ENCODE measurements at regions not wholly inside any gene's neighbourhood (a gene's known extent, or its start where the extent isn't known, plus 50 kb on each side); places are given as distances from the start of the nearest gene placed in this dataset.

DNA sequence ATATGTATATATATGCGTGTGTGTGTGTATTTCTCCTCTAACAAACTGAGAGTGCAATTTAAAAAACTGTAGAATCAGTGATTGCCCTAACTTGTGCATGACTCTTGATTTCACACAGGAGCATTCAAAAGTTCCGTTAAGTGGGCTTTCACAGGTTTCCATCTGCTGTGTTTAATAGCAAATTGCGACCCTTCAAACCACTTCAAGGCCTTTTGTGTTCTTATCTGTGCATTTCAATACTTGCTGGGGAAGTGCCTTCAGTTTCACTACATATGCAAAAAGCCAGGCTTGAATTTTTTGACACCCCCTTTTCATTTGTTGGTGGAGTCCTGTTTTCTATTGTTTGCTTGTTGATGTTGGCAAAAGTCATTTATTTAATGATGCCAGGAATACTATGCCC is 158.0 kb downstream of the TM9SF2 start:
- ChIA-PET CTCF (ENCODE audit: low intra/inter-chr PET ratio, low total read pairs) (no interaction called here), POLR2A (no interaction called here)
- H3K27me3 ChIP-seq (ENCODE audit: control insufficient read depth in 1 of 2, insufficient read depth in 2 of 2, low read length in 2 of 2), result no peaks in the 10 kb centered on the region
- no peak overlapping the region for H2AFZ ChIP-seq (ENCODE audit: low read length)
- in situ Hi-C loops (cut with HindIII; ENCODE audit: extremely low pct_ligation_motif_present, low pct_unique_long_range_greater_than_20kb) (loop anchor here (25.0 kb wide), 3 partner anchors 578 to 1453 kb away; no protein-coding TSS in a partner anchor), intact Hi-C loops (cut with micrococcal nuclease; ENCODE audit: unreplicated experiment) (loop anchor here (5.0 kb wide), 1 partner anchor 313 kb away; the partner anchor contains the start of gene ZIC5)
- 94% methylated on average over 3 of the region's 3 CpGs for WGBS (ENCODE audit: low lambda C conversion rate)
- no peaks in the 10 kb centered on the region for H4K20me1 ChIP-seq (ENCODE audit: insufficient read depth, low read length)
- H3K4me3 ChIP-seq (replicated peaks in 1 of 3; ENCODE audit: insufficient read depth in 1 of 3, low read depth in 2 of 3, low read length in 3 of 3), result no peak overlapping the region
- H3K9ac ChIP-seq (ENCODE audit: insufficient read depth, low read depth, low read length), result no peak overlapping the region
- no peaks in the 10 kb centered on the region for H3K9me3 ChIP-seq (ENCODE audit: low read length)
- no peaks in the 10 kb centered on the region for H3K79me2 ChIP-seq (ENCODE audit: insufficient read depth, low read length)
- H3K27ac ChIP-seq (ENCODE audit: extremely low read length, insufficient read depth, low read length), result no peak overlapping the region
- H3K4me1 ChIP-seq (ENCODE audit: insufficient read depth, low read length), result peaks cover 49% of the 10 kb centered on the region
- TF ChIP-seq ZNF678 (CRISPR knock-in tag; IDR thresholded peaks at IDR 0.05) (no peak), ZNF768 (CRISPR knock-in tag; IDR thresholded peaks at IDR 0.05) (no peak), YEATS4 (CRISPR knock-in tag; IDR thresholded peaks at IDR 0.05; ENCODE audit: borderline replicate concordance) (no peak), ZNF652 (CRISPR knock-in tag; IDR thresholded peaks at IDR 0.05; ENCODE audit: borderline replicate concordance, low read depth) (no peak), HNF4G (IDR thresholded peaks at IDR 0.05; ENCODE audit: borderline replicate concordance, low read depth, low read length) (no peak), HNF4G (CRISPR knock-in tag; IDR thresholded peaks at IDR 0.05; ENCODE audit: borderline replicate concordance, low read depth) (no peak), IRF2 (CRISPR knock-in tag; IDR thresholded peaks at IDR 0.05) (no peak), ZFP36L2 (CRISPR knock-in tag; IDR thresholded peaks at IDR 0.05) (no peak)
- TF ChIP-seq, protein P1, sequence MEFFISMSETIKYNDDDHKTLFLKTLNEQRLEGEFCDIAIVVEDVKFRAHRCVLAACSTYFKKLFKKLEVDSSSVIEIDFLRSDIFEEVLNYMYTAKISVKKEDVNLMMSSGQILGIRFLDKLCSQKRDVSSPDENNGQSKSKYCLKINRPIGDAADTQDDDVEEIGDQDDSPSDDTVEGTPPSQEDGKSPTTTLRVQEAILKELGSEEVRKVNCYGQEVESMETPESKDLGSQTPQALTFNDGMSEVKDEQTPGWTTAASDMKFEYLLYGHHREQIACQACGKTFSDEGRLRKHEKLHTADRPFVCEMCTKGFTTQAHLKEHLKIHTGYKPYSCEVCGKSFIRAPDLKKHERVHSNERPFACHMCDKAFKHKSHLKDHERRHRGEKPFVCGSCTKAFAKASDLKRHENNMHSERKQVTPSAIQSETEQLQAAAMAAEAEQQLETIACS (CRISPR knock-in tag; IDR thresholded peaks at IDR 0.05), result no peak
- DNase-seq (ENCODE audit: low spot score) (no peak), FAIRE-seq (no peak), ATAC-seq (no peak)
- H3K36me3 ChIP-seq (replicated peaks in 1 of 2; ENCODE audit: control insufficient read depth in 1 of 2, insufficient read depth in 2 of 2, low read length in 2 of 2), result no peaks in the 10 kb centered on the region
- BruUV-seq (replicated peaks), result no TSS peak
- H3K4me2 ChIP-seq (ENCODE audit: low read depth, low read length), result no peak overlapping the region
